GM19468 (cell line): ENCODE measurements at regions not wholly inside any gene's neighbourhood (a gene's known extent, or its start where the extent isn't known, plus 50 kb on each side); places are given as distances from the start of the nearest gene placed in this dataset.
A peak's percentile ranks its signal among the peaks of the same experiment; 100 is the strongest.

Experiments
- ATAC-seq: cut with Tn5 transposase; IDR thresholded peaks from one replicate; pipeline ENCODE4 v1.9.1; 2021; ENCODE audit warnings: mild to moderate bottlenecking, moderate library complexity, moderate number of reproducible peaks; ENCODE audit not compliant: unreplicated experiment; ENCODE audit errors: extremely low read depth

- ATAC-seq, result no peak
Measured at GRCh38 chrX:13911586-13911985, 94.7 kb upstream of the GPM6B start.

GRCh38 chrX:13906093-13906492 is 89.2 kb upstream of the GPM6B start:
- no peak for ATAC-seq

DNA sequence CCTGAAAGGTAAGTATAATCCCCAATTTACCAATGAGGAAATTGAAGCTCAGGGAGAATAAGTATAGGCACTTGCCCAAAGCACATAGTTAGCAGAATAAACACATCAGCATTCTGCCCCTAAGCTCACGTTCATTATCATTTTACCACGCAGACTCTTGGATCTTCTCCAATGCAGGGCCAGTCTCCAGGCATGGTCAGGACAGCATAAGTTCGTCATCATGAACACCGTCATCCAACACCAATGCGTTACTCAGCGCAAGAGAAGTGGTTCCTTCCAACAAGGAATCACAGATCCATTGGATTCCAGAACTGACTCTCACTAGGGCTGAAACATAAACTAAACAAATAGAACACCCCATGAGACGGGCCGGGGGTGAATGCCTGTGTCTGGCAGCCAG is 86.5 kb upstream of the GPM6B start:
- no peak for ATAC-seq

DNA sequence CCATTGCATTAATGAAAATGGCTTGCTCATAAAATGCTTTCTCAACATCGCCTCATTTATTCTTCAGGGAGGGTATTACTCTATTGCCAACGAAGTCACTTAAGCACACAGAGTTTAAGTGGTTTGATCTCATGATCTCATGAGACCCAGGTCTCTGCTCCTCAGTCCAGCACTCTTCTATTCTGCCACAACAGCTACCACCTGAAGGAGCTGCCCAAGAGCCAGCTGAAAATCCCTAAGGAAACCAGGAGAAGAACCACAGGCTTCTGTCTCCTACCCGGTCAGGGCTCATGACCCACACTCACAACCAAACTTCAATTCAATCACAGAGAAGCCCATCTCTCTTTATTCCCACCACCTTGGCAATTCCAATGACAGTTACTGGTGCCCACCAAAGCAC is 85.5 kb upstream of the GPM6B start:
- no peak for ATAC-seq

GRCh38 chrX:13901354-13901753 is 84.5 kb upstream of the GPM6B start:
- ATAC-seq, result no peak

DNA sequence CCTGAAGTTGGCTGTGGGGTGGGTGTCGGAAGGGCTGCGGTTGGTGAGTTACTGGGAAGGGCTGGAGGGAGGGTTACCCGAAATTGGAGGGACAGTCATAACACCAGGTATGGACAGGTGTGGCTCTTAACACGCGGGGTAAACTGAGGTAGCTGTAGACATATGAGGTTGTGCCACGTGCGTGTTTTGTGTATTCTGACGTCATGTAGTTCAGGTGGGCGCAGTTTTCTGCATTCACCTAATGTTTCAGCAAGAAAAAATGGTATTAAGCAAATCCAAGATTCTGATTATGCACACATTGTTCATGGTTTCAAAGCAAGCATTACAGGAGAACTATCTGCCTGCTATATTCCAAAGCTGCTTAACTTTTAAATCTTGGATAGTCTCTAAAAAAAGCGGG is 83.5 kb upstream of the GPM6B start:
- no peak for ATAC-seq

DNA sequence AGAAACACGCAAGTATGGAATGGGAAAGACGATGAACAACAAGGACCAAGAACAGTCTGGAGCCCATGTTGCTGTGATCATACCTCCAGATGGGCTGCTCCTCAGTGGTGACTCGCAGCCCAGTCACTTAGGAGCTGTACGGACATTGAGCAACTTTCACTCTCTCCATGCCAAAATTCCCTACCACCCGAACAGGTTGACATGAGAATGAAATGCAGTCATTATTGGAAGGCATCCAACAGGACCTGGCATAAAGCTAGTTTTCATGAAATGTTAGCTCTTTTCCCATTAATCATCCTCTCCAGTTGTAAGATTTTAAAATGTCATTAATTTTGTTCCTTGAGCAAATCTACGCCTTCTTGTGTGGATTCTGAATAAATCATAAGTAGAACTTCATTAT is 82.7 kb upstream of the GPM6B start:
- ATAC-seq, result no peak

- no peak for ATAC-seq
Measured at GRCh38 chrX:13898603-13899002, 81.7 kb upstream of the GPM6B start.

GRCh38 chrX:13898083-13898482 is 81.2 kb upstream of the GPM6B start:
- ATAC-seq, result peak; percentile 43

- ATAC-seq, result no peak
Measured at GRCh38 chrX:13897566-13897965, 80.7 kb upstream of the GPM6B start.

GRCh38 chrX:13894888-13895565 is 78.1 kb upstream of the GPM6B start:
- ATAC-seq, result no peak

GRCh38 chrX:13893826-13894225 is 76.9 kb upstream of the GPM6B start:
- no peak for ATAC-seq

- ATAC-seq, result no peak
Measured at GRCh38 chrX:13892856-13893255, 76.0 kb upstream of the GPM6B start.

- ATAC-seq, result no peak
Measured at GRCh38 chrX:13891377-13892140, 74.7 kb upstream of the GPM6B start.

DNA sequence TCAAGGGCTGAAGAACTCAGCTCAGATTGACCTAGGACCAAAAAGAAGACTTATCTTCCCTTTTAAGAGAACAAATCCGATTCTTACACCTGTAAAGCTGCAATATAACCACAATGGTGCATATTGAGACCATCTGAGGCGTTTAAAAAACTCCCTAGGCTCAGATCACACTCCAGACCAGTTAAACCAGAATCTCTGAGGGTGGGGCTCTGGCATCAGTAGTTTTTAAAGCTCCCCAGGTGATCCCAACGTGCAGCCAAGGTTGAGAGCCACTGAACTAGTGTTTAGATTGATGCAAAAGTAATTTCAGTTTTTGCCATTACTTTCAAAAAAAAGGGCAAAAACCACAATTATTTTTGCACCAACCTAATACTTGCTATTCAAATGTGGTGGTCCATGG is 73.9 kb upstream of the GPM6B start:
- no peak for ATAC-seq

GRCh38 chrX:13888284-13888683 is 71.4 kb upstream of the GPM6B start:
- no peak for ATAC-seq

GRCh38 chrX:13885591-13885990 is 68.7 kb upstream of the GPM6B start:
- no peak for ATAC-seq

DNA sequence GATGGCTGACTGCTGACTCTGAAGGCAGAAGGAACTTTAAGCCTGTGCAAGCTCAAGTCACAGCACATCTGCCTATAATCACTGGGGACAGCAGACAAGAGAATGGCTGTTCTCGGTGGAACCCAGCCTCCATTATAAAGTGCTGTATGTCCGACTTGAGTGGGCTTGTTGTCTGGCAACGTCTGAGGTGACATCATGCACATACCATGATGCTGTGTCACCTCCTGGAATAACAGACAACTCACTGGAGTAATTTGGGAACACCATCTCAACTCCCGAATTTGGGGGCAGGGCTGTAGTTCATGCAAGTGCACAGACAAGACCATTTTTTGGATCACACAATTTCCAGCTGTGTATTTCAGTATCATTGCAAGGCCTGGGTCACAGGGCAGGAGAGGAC is 59.8 kb upstream of the GPM6B start:
- no peak for ATAC-seq

- no peak for ATAC-seq
Measured at GRCh38 chrX:13875572-13875971, 58.7 kb upstream of the GPM6B start.

DNA sequence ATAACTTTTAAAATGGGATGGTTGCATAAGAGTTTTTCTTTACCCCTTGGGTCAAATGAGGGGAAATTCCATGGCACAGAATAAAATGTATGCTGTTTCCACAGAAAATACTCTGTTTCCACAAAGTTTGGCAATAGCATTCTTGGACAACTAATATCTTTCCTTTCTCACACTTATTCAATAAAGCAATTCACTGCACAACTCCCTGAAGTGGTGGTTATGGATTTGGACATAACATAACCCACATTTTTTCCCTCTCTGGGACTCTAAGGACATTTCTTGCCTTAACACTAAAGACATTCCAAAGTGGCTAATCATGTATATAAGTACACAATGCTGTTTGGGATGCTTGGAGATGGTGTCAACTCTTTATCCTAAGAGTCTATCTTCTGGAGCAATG is 51.7 kb upstream of the GPM6B start:
- no peak for ATAC-seq
